NCI-H2171 (cell line): ENCODE measurements at regions not wholly inside any gene's neighbourhood (a gene's known extent, or its start where the extent isn't known, plus 50 kb on each side); places are given as distances from the start of the nearest gene placed in this dataset.
A peak's percentile ranks its signal among the peaks of the same experiment; 100 is the strongest.
"Not testable (repeated sequence)": the region's sequence is repeated elsewhere in the genome, so short reads cannot be mapped to it uniquely, and the experiment has no call there.

ENCODE experiments used
- DNase-seq: peaks from one replicate; lab custom pipeline; 2025; lab: John Stamatoyannopoulos, UW

DNA sequence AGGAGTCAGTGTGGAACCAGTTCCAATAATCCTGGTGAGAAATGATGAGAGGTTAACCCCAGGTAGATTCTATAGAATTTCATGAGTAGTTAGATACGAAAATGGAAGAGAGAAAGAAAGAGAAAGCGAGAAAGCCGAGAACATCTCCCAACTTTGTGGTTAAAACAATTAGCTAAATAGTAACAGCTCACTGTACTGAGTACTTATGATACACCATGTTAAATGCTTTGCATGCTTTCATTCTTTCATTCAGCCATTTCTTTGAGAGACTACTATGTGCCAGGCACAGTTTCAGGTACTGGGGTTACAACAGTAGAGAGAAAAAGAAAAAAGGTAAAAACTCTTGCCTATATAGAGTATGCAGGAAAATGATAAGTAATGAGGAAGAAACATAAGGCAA, 109.7 kb upstream of the SYT6 start:
- DNase-seq = no peak

GRCh38 chr1:114262337-114262736, 108.7 kb upstream of the SYT6 start:
- DNase-seq = no peak

- DNase-seq = no peak
These were observed 107.3 kb upstream of the SYT6 start for GRCh38 chr1:114260805-114261484.

GRCh38 chr1:114259511-114260160, 106.0 kb upstream of the SYT6 start:
- no peak for DNase-seq

GRCh38 chr1:114258633-114259032, 105.0 kb upstream of the SYT6 start:
- no peak for DNase-seq

- no peak for DNase-seq
These were observed 104.4 kb upstream of the SYT6 start for GRCh38 chr1:114258074-114258473.

- no peak for DNase-seq
These were observed 103.9 kb upstream of the SYT6 start for GRCh38 chr1:114257554-114257953.

DNA sequence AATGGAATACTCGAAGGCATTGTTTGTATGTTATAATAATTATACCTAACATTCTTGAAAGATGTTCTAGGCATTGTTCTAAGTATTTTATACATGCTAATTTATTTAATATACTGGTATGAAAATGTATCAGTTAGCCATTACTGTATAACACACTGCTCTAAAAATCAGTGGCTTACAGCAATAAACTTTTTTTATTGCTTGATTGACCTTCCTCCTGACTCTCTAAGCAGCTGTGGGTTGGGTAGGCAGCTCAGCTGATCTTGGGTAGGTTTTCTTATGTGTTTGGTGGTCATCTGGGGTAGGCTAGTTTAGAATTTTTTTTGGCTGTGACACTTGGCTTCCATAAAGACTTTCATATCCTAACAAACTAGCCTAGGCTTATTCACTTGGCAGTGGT, 100.2 kb upstream of the SYT6 start:
- DNase-seq = no peak

DNA sequence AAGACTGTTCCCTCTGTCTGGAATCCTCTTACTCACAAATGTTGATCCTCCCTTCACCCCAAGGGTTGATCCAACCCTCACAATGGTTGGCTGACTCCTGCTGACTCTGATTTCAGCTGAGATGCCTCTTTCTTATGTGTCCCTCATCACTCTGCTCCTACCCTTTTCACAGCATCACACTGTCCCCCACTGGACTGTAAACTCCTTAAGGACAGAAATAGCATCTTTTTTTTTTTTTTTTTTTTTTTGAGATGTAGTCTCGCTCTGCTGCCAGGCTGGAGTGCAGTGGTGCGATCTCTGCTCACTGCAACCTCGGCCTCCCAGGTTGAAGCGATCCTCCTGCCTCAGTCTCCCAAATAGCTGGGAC, 97.9 kb upstream of the SYT6 start:
- DNase-seq = no peak

GRCh38 chr1:114250683-114251572, 97.3 kb upstream of the SYT6 start:
- no peak for DNase-seq

- DNase-seq = no peak
These were observed 96.0 kb upstream of the SYT6 start for GRCh38 chr1:114249691-114250090.

GRCh38 chr1:114248162-114248561, 94.5 kb upstream of the SYT6 start:
- no peak for DNase-seq

DNA sequence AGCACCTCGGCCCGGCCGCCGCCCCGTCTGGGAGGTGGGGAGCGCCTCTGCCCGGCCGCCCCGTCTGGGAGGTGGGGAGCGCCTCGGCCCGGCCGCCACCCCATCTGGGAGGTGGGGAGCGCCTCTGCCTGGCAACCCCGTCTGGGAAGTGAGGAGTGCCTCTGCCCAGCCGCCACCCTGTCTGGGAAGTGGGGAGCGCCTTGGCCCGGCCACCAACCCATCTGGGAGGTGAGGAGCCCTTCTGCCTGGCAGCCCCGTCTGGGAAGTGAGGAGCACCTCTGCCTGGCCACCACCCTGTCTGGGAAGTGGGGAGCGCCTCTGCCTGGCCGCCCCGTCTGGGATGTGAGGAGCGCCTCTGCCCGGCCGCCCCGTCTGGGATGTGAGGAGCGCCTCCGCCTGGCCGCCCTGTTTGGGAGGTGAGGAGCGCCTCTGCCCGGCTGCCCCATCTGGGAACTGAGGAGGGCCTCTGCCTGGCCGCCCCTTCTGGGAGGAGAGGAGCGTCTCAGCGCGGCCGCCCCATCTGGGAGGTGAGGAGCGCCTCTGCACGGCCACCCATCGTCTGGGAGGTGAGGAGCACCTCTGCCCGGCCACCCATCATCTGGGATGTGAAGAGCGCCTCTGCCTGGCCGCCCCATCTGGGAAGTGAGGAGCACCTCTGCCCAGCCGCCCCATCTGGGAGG, 89.0 kb upstream of the SYT6 start:
- DNase-seq = not testable (repeated sequence)

DNA sequence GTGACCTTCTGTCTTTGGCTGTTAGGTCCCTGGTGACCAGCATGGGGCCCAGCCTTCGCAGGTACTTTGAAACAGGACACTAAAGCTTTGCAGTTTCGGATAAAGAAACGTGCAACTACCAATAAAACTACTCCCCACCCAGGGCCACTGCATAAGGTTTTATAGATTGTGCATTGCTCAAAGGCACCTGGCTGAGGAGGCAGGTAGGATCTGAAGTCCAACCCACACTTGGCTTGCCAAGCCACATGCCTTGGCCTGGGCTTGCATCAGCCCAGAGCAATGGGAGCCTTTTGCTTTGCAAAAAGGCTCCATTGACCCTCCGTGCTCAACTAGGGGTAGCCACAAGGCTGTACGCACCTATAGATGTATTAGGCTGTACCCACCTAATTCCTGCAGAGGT, 84.4 kb upstream of the SYT6 start:
- no peak for DNase-seq

- DNase-seq = no peak
These were observed 82.8 kb upstream of the SYT6 start for GRCh38 chr1:114236517-114236916.

- peak; percentile 21 for DNase-seq
These were observed 82.3 kb upstream of the SYT6 start for GRCh38 chr1:114235960-114236359.

DNA sequence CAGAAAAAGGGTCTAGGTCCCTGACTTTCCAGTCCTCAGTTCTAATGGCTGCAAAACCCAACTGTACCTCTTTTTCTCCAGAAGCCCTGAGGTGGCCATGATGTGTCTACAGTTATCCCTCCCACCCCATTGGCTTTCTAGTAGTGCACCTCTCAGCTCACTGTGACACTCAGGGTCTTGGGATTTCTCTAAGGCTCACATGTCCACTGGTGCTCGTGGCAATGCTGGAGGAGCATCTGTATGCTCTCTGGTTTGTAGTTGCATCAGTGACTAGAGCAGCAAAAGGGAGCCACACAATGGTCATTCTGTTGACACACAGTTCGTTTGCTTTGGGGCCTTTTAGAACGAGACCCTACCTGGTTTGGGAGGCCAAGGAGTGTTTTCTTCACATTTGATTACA, 81.6 kb upstream of the SYT6 start:
- no peak for DNase-seq

GRCh38 chr1:114234408-114235124, 80.9 kb upstream of the SYT6 start:
- DNase-seq = no peak

DNA sequence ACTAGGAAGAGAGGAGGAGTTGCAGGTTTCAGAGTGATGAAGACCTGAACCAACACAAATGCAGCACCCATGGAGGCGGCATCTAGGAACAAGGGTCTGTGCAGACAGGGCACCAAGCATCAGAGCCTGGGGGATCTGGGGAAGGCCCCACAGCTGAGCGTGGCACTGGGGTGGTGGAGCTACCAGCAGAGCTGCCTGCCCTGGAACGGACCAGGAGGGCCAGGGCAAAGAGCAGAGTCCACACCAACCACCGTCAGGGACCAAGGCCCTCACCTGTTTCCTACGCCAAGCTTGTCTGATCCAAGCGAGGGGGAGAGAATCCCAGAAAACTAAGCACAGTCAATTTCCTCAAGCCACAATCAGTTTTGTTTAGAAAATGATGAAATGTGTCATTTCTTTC, 79.0 kb upstream of the SYT6 start:
- DNase-seq = no peak

- DNase-seq = no peak
These were observed 77.6 kb upstream of the SYT6 start for GRCh38 chr1:114231301-114231700.

- no peak for DNase-seq
These were observed 75.7 kb upstream of the SYT6 start for GRCh38 chr1:114229368-114229767.

DNA sequence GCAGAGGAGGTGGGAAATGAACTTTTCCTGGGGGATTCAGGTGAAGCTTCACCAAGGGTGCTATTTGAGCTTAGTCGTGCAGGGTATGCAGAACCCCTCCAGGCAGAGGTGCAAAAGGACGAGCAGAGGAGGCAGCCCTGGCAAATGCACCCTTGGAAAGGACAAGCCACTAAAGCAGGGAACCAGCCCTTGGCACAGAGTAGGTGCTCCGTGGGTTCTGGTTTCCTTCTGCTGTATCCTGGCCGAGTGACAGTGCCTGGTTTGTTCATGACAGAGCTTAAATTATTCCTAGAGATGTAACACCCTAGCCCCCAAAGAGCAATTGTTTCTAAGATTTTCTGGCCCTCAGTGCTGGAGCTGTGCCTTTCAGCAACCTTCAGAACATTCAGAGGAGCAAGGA, 73.4 kb upstream of the SYT6 start:
- no peak for DNase-seq
